Neural progenitor cell (in vitro differentiated cells): ENCODE measurements at regions not wholly inside any gene's neighbourhood (a gene's known extent, or its start where the extent isn't known, plus 50 kb on each side); places are given as distances from the start of the nearest gene placed in this dataset.
A peak's percentile ranks its signal among the peaks of the same experiment; 100 is the strongest.

Experiments
- DNase-seq: peaks from one replicate; pipeline ENCODE4 v3.0.0-alpha.2; 2016; ENCODE audit warnings: low spot score
- H2AFZ ChIP-seq: fragments of 200-600 bp; sonication (generic); replicated peaks from 2 replicates; pipeline ENCODE4 v1.6.1; 2016; ENCODE audit warnings: antibody characterized with exemption
- H3F3A ChIP-seq: fragments of 200-600 bp; sonication (generic); 2 replicates; pipeline ENCODE4 v1.6.1; 2016; ENCODE audit warnings: antibody characterized with exemption, low read depth
- H3K27ac ChIP-seq: fragments of 200-600 bp; sonication (generic); 2 replicates; pipeline ENCODE4 v1.5.1; 2016; ENCODE audit warnings: mild to moderate bottlenecking
- H3K27me3 ChIP-seq: fragments of 200-600 bp; sonication (generic); 2 replicates; pipeline ENCODE4 v1.6.1; 2016; ENCODE audit warnings: mild to moderate bottlenecking, moderate library complexity
- H3K36me3 ChIP-seq: fragments of 200-600 bp; sonication (generic); 2 replicates; pipeline ENCODE4 v1.5.1; 2016
- H3K4me1 ChIP-seq: fragments of 200-600 bp; sonication (generic); 2 replicates; pipeline ENCODE4 v1.6.1; 2016; ENCODE audit warnings: mixed run types
- H3K4me2 ChIP-seq: fragments of 200-600 bp; sonication (generic); 2 replicates; pipeline ENCODE4 v1.6.1; 2016
- H3K4me3 ChIP-seq: fragments of 200-600 bp; sonication (generic); 2 replicates; pipeline ENCODE4 v1.5.1; 2016
- H3K79me2 ChIP-seq: fragments of 200-600 bp; sonication (generic); 2 replicates; pipeline ENCODE4 v1.6.1; 2016; ENCODE audit warnings: low read depth
- H3K9ac ChIP-seq: fragments of 200-600 bp; sonication (generic); 2 replicates; pipeline ENCODE4 v1.6.1; 2016
- H3K9me3 ChIP-seq: fragments of 200-600 bp; sonication (generic); 2 replicates; pipeline ENCODE4 v1.5.1; 2016; ENCODE audit warnings: low read depth
- H4K20me1 ChIP-seq: fragments of 200-600 bp; sonication (generic); 2 replicates; pipeline ENCODE4 v1.6.1; 2016; ENCODE audit warnings: low read depth
- H3K27ac Mint-ChIP-seq: 3 replicates; pipeline ENCODE4 v1.8.0; 2021; ENCODE audit warnings: mixed read lengths
- H3K27me3 Mint-ChIP-seq: 2 replicates; pipeline ENCODE4 v1.8.0; 2022; ENCODE audit warnings: low read depth, mild to moderate bottlenecking, inconsistent platforms, moderate library complexity, mixed read lengths; ENCODE audit not compliant: insufficient read depth
- H3K36me3 Mint-ChIP-seq: 3 replicates; pipeline ENCODE4 v1.8.0; 2021; ENCODE audit warnings: mixed read lengths
- H3K4me1 Mint-ChIP-seq: 3 replicates; pipeline ENCODE4 v1.8.0; 2021; ENCODE audit warnings: mixed read lengths
- H3K4me3 Mint-ChIP-seq: 3 replicates; pipeline ENCODE4 v1.8.0; 2021; ENCODE audit warnings: mild to moderate bottlenecking, moderate library complexity, mixed read lengths
- H3K9me3 Mint-ChIP-seq: 3 replicates; pipeline ENCODE4 v1.8.0; 2020; ENCODE audit warnings: mixed read lengths
- CTCF ChIP-seq: fragments of 200-600 bp; sonication (generic); IDR thresholded peaks from 2 replicates; pipeline ENCODE4 v1.5.1; 2017; ENCODE audit warnings: antibody characterized with exemption, mild to moderate bottlenecking
- EZH2 ChIP-seq: fragments of 200-600 bp; sonication (generic); IDR thresholded peaks from 2 replicates; pipeline ENCODE4 v1.6.1; 2017; ENCODE audit warnings: antibody characterized with exemption, mild to moderate bottlenecking, moderate library complexity
- EZH2phosphoT487 ChIP-seq: fragments of 200-600 bp; sonication (generic); IDR thresholded peaks from 2 replicates; pipeline ENCODE4 v1.6.1; 2017; ENCODE audit warnings: antibody characterized with exemption

DNA sequence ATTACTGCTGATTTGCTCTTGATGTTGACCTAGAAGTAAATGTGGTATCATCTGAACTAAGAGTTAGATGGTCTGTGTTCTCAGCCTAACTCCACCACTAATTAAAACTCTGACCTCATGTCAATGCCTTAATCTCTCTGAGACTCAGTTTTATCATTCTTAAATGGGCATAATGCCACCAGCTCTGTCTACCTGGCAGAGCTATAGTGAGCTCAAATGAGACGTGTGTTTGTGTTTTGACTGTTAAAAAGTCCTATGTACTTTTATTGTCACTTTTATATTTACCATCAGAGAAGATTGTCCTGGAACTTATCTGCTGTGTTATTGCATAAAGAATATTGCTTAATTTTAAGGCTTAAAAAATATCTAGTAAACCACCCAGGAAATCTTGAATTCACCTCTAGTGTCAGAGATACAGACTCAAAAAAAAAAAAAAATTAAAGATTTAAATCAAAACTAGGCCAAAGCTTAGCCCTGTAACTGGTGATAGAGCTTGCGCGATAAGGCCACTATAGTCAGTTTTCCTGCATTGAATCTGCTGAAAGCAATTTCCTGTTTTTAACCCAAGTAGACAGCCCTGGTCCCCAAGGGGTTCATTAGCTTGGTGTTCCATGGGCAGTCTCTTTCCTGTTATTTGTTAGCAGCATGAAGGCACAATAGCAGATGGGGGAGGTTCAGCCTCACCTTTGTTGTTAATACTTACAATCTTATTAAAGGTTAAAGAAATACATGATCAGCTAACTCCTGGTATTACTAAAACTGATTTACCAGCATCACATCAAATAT is 261.8 kb downstream of the ATP23 start:
- no peaks in the 10 kb centered on the region for H3K9me3 ChIP-seq
- H3K4me3 ChIP-seq, result no peak overlapping the region
- no peaks in the 10 kb centered on the region for H3K79me2 ChIP-seq
- no peaks in the 10 kb centered on the region for H3K27me3 ChIP-seq
- Mint-ChIP-seq H3K4me1 (no peaks in the 10 kb centered on the region), H3K36me3 (no peaks in the 10 kb centered on the region), H3K4me3 (no peak overlapping the region), H3K27me3 (no peaks in the 10 kb centered on the region), H3K27ac (no peak overlapping the region), H3K9me3 (peaks cover 2% of the 10 kb centered on the region)
- H3K27ac ChIP-seq, result no peak overlapping the region
- no peak overlapping the region for H3K9ac ChIP-seq
- no peak overlapping the region for H3K4me2 ChIP-seq
- no peaks in the 10 kb centered on the region for H4K20me1 ChIP-seq
- peaks cover 14% of the 10 kb centered on the region for H3F3A ChIP-seq
- TF ChIP-seq EZH2phosphoT487, result no peak
- TF ChIP-seq CTCF, result no peak
- TF ChIP-seq EZH2, result no peak
- H3K4me1 ChIP-seq, result peaks cover 19% of the 10 kb centered on the region
- no peak overlapping the region for H2AFZ ChIP-seq
- no peaks in the 10 kb centered on the region for H3K36me3 ChIP-seq
- no peak for DNase-seq

- TF ChIP-seq EZH2phosphoT487 (no peak), EZH2 (no peak), CTCF (no peak)
- no peak for DNase-seq
- Histone ChIP-seq H2AFZ (peak overlapping the region; percentile 26), H3K4me2 (no peak overlapping the region), H3K4me1 (peaks cover 23% of the 10 kb centered on the region), H3K36me3 (no peaks in the 10 kb centered on the region), H4K20me1 (no peaks in the 10 kb centered on the region), H3K27me3 (no peaks in the 10 kb centered on the region), H3K4me3 (no peak overlapping the region), H3K27ac (no peak overlapping the region), H3K79me2 (no peaks in the 10 kb centered on the region), H3F3A (peaks cover 14% of the 10 kb centered on the region), H3K9ac (no peak overlapping the region), H3K9me3 (no peaks in the 10 kb centered on the region)
- Mint-ChIP-seq H3K27me3 (no peaks in the 10 kb centered on the region), H3K36me3 (no peaks in the 10 kb centered on the region), H3K27ac (no peak overlapping the region), H3K4me1 (no peaks in the 10 kb centered on the region), H3K4me3 (no peak overlapping the region), H3K9me3 (peaks cover 2% of the 10 kb centered on the region)
Observed at GRCh38 chr12:58204071-58204470, 262.7 kb downstream of the ATP23 start.

GRCh38 chr12:58206876-58207275 is 265.5 kb downstream of the ATP23 start:
- Histone ChIP-seq H3F3A (peaks cover 14% of the 10 kb centered on the region), H3K9me3 (no peaks in the 10 kb centered on the region), H3K36me3 (no peaks in the 10 kb centered on the region), H2AFZ (no peak overlapping the region), H3K27me3 (no peaks in the 10 kb centered on the region), H3K4me3 (no peak overlapping the region), H3K4me2 (peak overlapping the region; percentile 31), H3K27ac (peak overlapping the region; percentile 20), H3K9ac (no peak overlapping the region), H4K20me1 (no peaks in the 10 kb centered on the region), H3K79me2 (no peaks in the 10 kb centered on the region), H3K4me1 (peaks cover 27% of the 10 kb centered on the region)
- Mint-ChIP-seq H3K27ac (no peak overlapping the region), H3K4me3 (no peak overlapping the region), H3K9me3 (peaks cover 2% of the 10 kb centered on the region), H3K36me3 (no peaks in the 10 kb centered on the region), H3K27me3 (no peaks in the 10 kb centered on the region), H3K4me1 (no peaks in the 10 kb centered on the region)
- TF ChIP-seq EZH2phosphoT487 (no peak), CTCF (no peak)
- DNase-seq, result peak; percentile 32
